ENCODE measurements at regions not wholly inside any gene's neighbourhood (a gene's known extent, or its start where the extent isn't known, plus 50 kb on each side); places are given as distances from the start of the nearest gene placed in this dataset.
"Not testable (repeated sequence)": the region's sequence is repeated elsewhere in the genome, so short reads cannot be mapped to it uniquely, and the experiment has no call there.

GRCh38 chr11:25583596-25583995, 748.3 kb upstream of the ANO3 start:
- Mint-ChIP-seq H3K27me3 (ENCODE audit: low read depth) (no peaks in the 10 kb centered on the region), H3K4me1 (ENCODE audit: low read depth) (no peaks in the 10 kb centered on the region), H3K9me3 (peaks cover 20% of the 10 kb centered on the region), H3K4me3 (no peak overlapping the region), H3K36me3 (ENCODE audit: insufficient read depth) (no peaks in the 10 kb centered on the region)
- DNase-seq (no peak), ATAC-seq (no peak)

- no peak overlapping the region for H3K4me3 Mint-ChIP-seq
- H3K9me3 Mint-ChIP-seq, result peaks cover 11% of the 10 kb centered on the region
- no peaks in the 10 kb centered on the region for H3K27me3 Mint-ChIP-seq (ENCODE audit: low read depth)
- no peaks in the 10 kb centered on the region for H3K36me3 Mint-ChIP-seq (ENCODE audit: insufficient read depth)
- DNase-seq (no peak), ATAC-seq (no peak)
- H3K4me1 Mint-ChIP-seq (ENCODE audit: low read depth), result no peaks in the 10 kb centered on the region
Observed at GRCh38 chr11:25587496-25587895, 744.4 kb upstream of the ANO3 start.

GRCh38 chr11:25593221-25593620, 738.7 kb upstream of the ANO3 start:
- Mint-ChIP-seq H3K36me3 (ENCODE audit: insufficient read depth) (no peaks in the 10 kb centered on the region), H3K9me3 (peaks cover 24% of the 10 kb centered on the region), H3K27me3 (ENCODE audit: low read depth) (no peaks in the 10 kb centered on the region), H3K4me1 (ENCODE audit: low read depth) (no peaks in the 10 kb centered on the region), H3K4me3 (no peak overlapping the region)
- no peak for ATAC-seq
- DNase-seq, result no peak

- no peak for DNase-seq
- Mint-ChIP-seq H3K36me3 (ENCODE audit: insufficient read depth) (no peaks in the 10 kb centered on the region), H3K9me3 (peaks cover 12% of the 10 kb centered on the region), H3K4me3 (no peak overlapping the region), H3K27me3 (ENCODE audit: low read depth) (no peaks in the 10 kb centered on the region), H3K4me1 (ENCODE audit: low read depth) (no peaks in the 10 kb centered on the region)
- no peak for ATAC-seq
Observed at GRCh38 chr11:25596701-25597100, 735.2 kb upstream of the ANO3 start.

- Mint-ChIP-seq H3K4me3 (no peak overlapping the region), H3K9me3 (peaks cover 12% of the 10 kb centered on the region), H3K36me3 (ENCODE audit: insufficient read depth) (no peaks in the 10 kb centered on the region), H3K4me1 (ENCODE audit: low read depth) (no peaks in the 10 kb centered on the region), H3K27me3 (ENCODE audit: low read depth) (no peaks in the 10 kb centered on the region)
- ATAC-seq, result no peak
- DNase-seq, result no peak
Observed at GRCh38 chr11:25597696-25598095, 734.2 kb upstream of the ANO3 start.

- Mint-ChIP-seq H3K4me3 (no peak overlapping the region), H3K27me3 (ENCODE audit: low read depth) (no peaks in the 10 kb centered on the region), H3K9me3 (peaks cover 20% of the 10 kb centered on the region), H3K36me3 (ENCODE audit: insufficient read depth) (no peaks in the 10 kb centered on the region), H3K4me1 (ENCODE audit: low read depth) (no peaks in the 10 kb centered on the region)
- ATAC-seq (no peak), DNase-seq (no peak)
Observed at GRCh38 chr11:25602149-25602548, 729.8 kb upstream of the ANO3 start.

- H3K27me3 Mint-ChIP-seq (ENCODE audit: low read depth), result no peaks in the 10 kb centered on the region
- peaks cover 27% of the 10 kb centered on the region for H3K9me3 Mint-ChIP-seq
- H3K4me3 Mint-ChIP-seq, result no peak overlapping the region
- H3K4me1 Mint-ChIP-seq (ENCODE audit: low read depth), result no peaks in the 10 kb centered on the region
- ATAC-seq (no peak), DNase-seq (no peak)
- no peaks in the 10 kb centered on the region for H3K36me3 Mint-ChIP-seq (ENCODE audit: insufficient read depth)
Observed at GRCh38 chr11:25602959-25603358, 729.0 kb upstream of the ANO3 start.

GRCh38 chr11:25612806-25613205, 719.1 kb upstream of the ANO3 start:
- H3K36me3 Mint-ChIP-seq (ENCODE audit: insufficient read depth), result no peaks in the 10 kb centered on the region
- ATAC-seq (no peak), DNase-seq (no peak)
- H3K27me3 Mint-ChIP-seq (ENCODE audit: low read depth), result no peaks in the 10 kb centered on the region
- H3K4me1 Mint-ChIP-seq (ENCODE audit: low read depth), result no peaks in the 10 kb centered on the region
- peaks cover 9% of the 10 kb centered on the region for H3K9me3 Mint-ChIP-seq
- H3K4me3 Mint-ChIP-seq, result no peak overlapping the region

- DNase-seq, result no peak
- Mint-ChIP-seq H3K4me1 (ENCODE audit: low read depth) (no peaks in the 10 kb centered on the region), H3K4me3 (no peak overlapping the region), H3K9me3 (peaks cover 6% of the 10 kb centered on the region), H3K27me3 (ENCODE audit: low read depth) (no peaks in the 10 kb centered on the region), H3K36me3 (ENCODE audit: insufficient read depth) (no peaks in the 10 kb centered on the region)
- ATAC-seq, result no peak
Observed at GRCh38 chr11:25613451-25613850, 718.5 kb upstream of the ANO3 start.

GRCh38 chr11:25613865-25614264, 718.1 kb upstream of the ANO3 start:
- H3K4me1 Mint-ChIP-seq (ENCODE audit: low read depth), result no peaks in the 10 kb centered on the region
- no peaks in the 10 kb centered on the region for H3K36me3 Mint-ChIP-seq (ENCODE audit: insufficient read depth)
- no peaks in the 10 kb centered on the region for H3K27me3 Mint-ChIP-seq (ENCODE audit: low read depth)
- no peak overlapping the region for H3K4me3 Mint-ChIP-seq
- H3K9me3 Mint-ChIP-seq, result peaks cover 6% of the 10 kb centered on the region
- ATAC-seq (no peak), DNase-seq (no peak)

GRCh38 chr11:25615069-25615468, 716.9 kb upstream of the ANO3 start:
- H3K4me1 Mint-ChIP-seq (ENCODE audit: low read depth), result no peaks in the 10 kb centered on the region
- H3K36me3 Mint-ChIP-seq (ENCODE audit: insufficient read depth), result no peaks in the 10 kb centered on the region
- H3K27me3 Mint-ChIP-seq (ENCODE audit: low read depth), result no peaks in the 10 kb centered on the region
- no peak for ATAC-seq
- H3K4me3 Mint-ChIP-seq, result no peak overlapping the region
- no peak for DNase-seq
- H3K9me3 Mint-ChIP-seq, result peaks cover 6% of the 10 kb centered on the region

- Mint-ChIP-seq H3K4me1 (ENCODE audit: low read depth) (no peaks in the 10 kb centered on the region), H3K4me3 (no peak overlapping the region), H3K9me3 (peaks cover 4% of the 10 kb centered on the region), H3K27me3 (ENCODE audit: low read depth) (no peaks in the 10 kb centered on the region), H3K36me3 (ENCODE audit: insufficient read depth) (no peaks in the 10 kb centered on the region)
- DNase-seq, result no peak
- no peak for ATAC-seq
Observed at GRCh38 chr11:25615841-25616240, 716.1 kb upstream of the ANO3 start.

GRCh38 chr11:25625094-25625493, 706.8 kb upstream of the ANO3 start:
- Mint-ChIP-seq H3K36me3 (ENCODE audit: insufficient read depth) (no peaks in the 10 kb centered on the region), H3K27me3 (ENCODE audit: low read depth) (no peaks in the 10 kb centered on the region), H3K4me3 (no peak overlapping the region), H3K4me1 (ENCODE audit: low read depth) (no peaks in the 10 kb centered on the region), H3K9me3 (peaks cover 5% of the 10 kb centered on the region)
- no peak for ATAC-seq
- DNase-seq, result no peak

GRCh38 chr11:25628030-25628429, 703.9 kb upstream of the ANO3 start:
- Mint-ChIP-seq H3K27me3 (ENCODE audit: low read depth) (no peaks in the 10 kb centered on the region), H3K9me3 (peaks cover 5% of the 10 kb centered on the region), H3K36me3 (ENCODE audit: insufficient read depth) (no peaks in the 10 kb centered on the region), H3K4me1 (ENCODE audit: low read depth) (no peaks in the 10 kb centered on the region), H3K4me3 (no peak overlapping the region)
- ATAC-seq (no peak), DNase-seq (no peak)

GRCh38 chr11:25633230-25633629, 698.7 kb upstream of the ANO3 start:
- no peaks in the 10 kb centered on the region for H3K27me3 Mint-ChIP-seq (ENCODE audit: low read depth)
- H3K9me3 Mint-ChIP-seq, result no peaks in the 10 kb centered on the region
- no peak for ATAC-seq
- no peaks in the 10 kb centered on the region for H3K36me3 Mint-ChIP-seq (ENCODE audit: insufficient read depth)
- H3K4me3 Mint-ChIP-seq, result no peak overlapping the region
- DNase-seq, result no peak
- no peaks in the 10 kb centered on the region for H3K4me1 Mint-ChIP-seq (ENCODE audit: low read depth)

- H3K4me3 Mint-ChIP-seq; H3K36me3 Mint-ChIP-seq (ENCODE audit: insufficient read depth); ATAC-seq; H3K27me3 Mint-ChIP-seq (ENCODE audit: low read depth); DNase-seq; H3K4me1 Mint-ChIP-seq (ENCODE audit: low read depth): not testable (repeated sequence)
- H3K9me3 Mint-ChIP-seq, result peaks cover 24% of the 10 kb centered on the region
Observed at GRCh38 chr11:25649220-25649619, 682.7 kb upstream of the ANO3 start.
